ENCODE measurements at regions not wholly inside any gene's neighbourhood (a gene's known extent, or its start where the extent isn't known, plus 50 kb on each side); places are given as distances from the start of the nearest gene placed in this dataset.

- H3F3A ChIP-seq (replicated peaks; ENCODE audit: insufficient read depth), result no peaks in the 10 kb centered on the region
- TF ChIP-seq JUND (IDR thresholded peaks at IDR 0.05), result no peak
- TF ChIP-seq GABPA (IDR thresholded peaks at IDR 0.05; ENCODE audit: low read depth), result no peak
- TF ChIP-seq RXRA (IDR thresholded peaks at IDR 0.05; ENCODE audit: borderline replicate concordance, low read depth), result no peak
- TF ChIP-seq RFX5 (IDR thresholded peaks at IDR 0.05; ENCODE audit: low read length), result no peak
- no peak for TF ChIP-seq POLR2AphosphoS5 (IDR thresholded peaks at IDR 0.05; ENCODE audit: low read depth, low read length)
- no peak for TF ChIP-seq ZBTB33 (IDR thresholded peaks at IDR 0.05; ENCODE audit: borderline replicate concordance, low read depth)
- TF ChIP-seq PBX3 (IDR thresholded peaks at IDR 0.05), result no peak
- TF ChIP-seq USF1 (IDR thresholded peaks at IDR 0.05; ENCODE audit: borderline replicate concordance, low read depth), result no peak
- no peak for TF ChIP-seq CHD2 (IDR thresholded peaks at IDR 0.05; ENCODE audit: low read length, partially characterized antibody)
- no peak for TF ChIP-seq CTCF (IDR thresholded peaks at IDR 0.05)
- no peak for TF ChIP-seq SMC3 (IDR thresholded peaks at IDR 0.05; ENCODE audit: low read depth, low read length)
- no peak for TF ChIP-seq FOXJ3 (CRISPR knock-in tag; IDR thresholded peaks at IDR 0.05)
- TF ChIP-seq TEAD4 (IDR thresholded peaks at IDR 0.05; ENCODE audit: borderline replicate concordance, insufficient read depth), result no peak
- TF ChIP-seq FOSL2 (IDR thresholded peaks at IDR 0.05; ENCODE audit: borderline replicate concordance, low read depth), result no peak
- TF ChIP-seq NFIC (IDR thresholded peaks at IDR 0.05; ENCODE audit: borderline replicate concordance), result no peak
- TF ChIP-seq MAX (IDR thresholded peaks at IDR 0.05; ENCODE audit: low read depth), result no peak
- no peak for TF ChIP-seq YY1 (IDR thresholded peaks at IDR 0.05; ENCODE audit: low read depth)
- TF ChIP-seq TAF1 (IDR thresholded peaks at IDR 0.05; ENCODE audit: borderline replicate concordance, low read depth, low read length), result no peak
- H2AFZ ChIP-seq (ENCODE audit: low read depth), result no peak overlapping the region
- ChIA-PET CTCF (no interaction called here), POLR2A (no interaction called here)
- no peak overlapping the region for H3K4me3 ChIP-seq (ENCODE audit: low read depth in 2 of 2, low read length in 1 of 2)
- DNase-seq, result no peak
- 6% methylated on average over 3 of the region's 3 CpGs for WGBS (ENCODE audit: low lambda C conversion rate)
- no peaks in the 10 kb centered on the region for H4K20me1 ChIP-seq (ENCODE audit: insufficient read depth)
- no peaks in the 10 kb centered on the region for H3K9me3 ChIP-seq
- no peak overlapping the region for H3K9ac ChIP-seq
- H3K27me3 ChIP-seq (ENCODE audit: insufficient read depth), result no peaks in the 10 kb centered on the region
- H3K27ac ChIP-seq (ENCODE audit: low read depth in 2 of 2, low read length in 1 of 2), result no peak overlapping the region
- H3K79me2 ChIP-seq (ENCODE audit: insufficient read depth), result no peaks in the 10 kb centered on the region
- H3K4me1 ChIP-seq (ENCODE audit: control insufficient read depth in 1 of 2, insufficient read depth in 2 of 2, low read depth in 1 of 2, low read length in 1 of 2), result no peaks in the 10 kb centered on the region
- H3K36me3 ChIP-seq (replicated peaks in 1 of 2; ENCODE audit: control insufficient read depth in 1 of 2, insufficient read depth in 2 of 2, low read length in 1 of 2), result no peaks in the 10 kb centered on the region
- H3K4me2 ChIP-seq, result no peak overlapping the region
- H3K9me2 ChIP-seq, result no peaks in the 10 kb centered on the region
These were observed 970.5 kb upstream of the SLC39A10 start for GRCh38 chr2:194686569-194686968.
